Right atrium auricular region (tissue), 2 donors: ENCODE measurements at regions not wholly inside any gene's neighbourhood (a gene's known extent, or its start where the extent isn't known, plus 50 kb on each side); places are given as distances from the start of the nearest gene placed in this dataset.
A peak's percentile ranks its signal among the peaks of the same experiment; 100 is the strongest.

Experiments used
- DNase-seq: peaks from one replicate; pipeline ENCODE4 v3.0.0-alpha.2; 2019; ENCODE audit warnings: low spot score
- H3K27ac ChIP-seq, 2 donors: fragments of 200-600 bp; sonication (generic); 1 replicate in 1 of 2; 2 replicates in 1 of 2; pipeline ENCODE4 v1.5.1; 2016 to 2019
- H3K27me3 ChIP-seq, 2 donors: fragments of 200-600 bp; sonication (generic); one replicate each; pipeline versions ENCODE4 v1.5.1 to v1.6.0; 2017 to 2019
- H3K36me3 ChIP-seq: fragments of 200-600 bp; sonication (generic); one replicate; pipeline ENCODE4 v1.5.1; 2016
- H3K4me1 ChIP-seq, 2 donors: fragments of 200-600 bp; sonication (generic); one replicate each; pipeline versions ENCODE4 v1.5.1 to v1.6.0; 2017 to 2019
- H3K4me3 ChIP-seq, 2 donors: fragments of 200-600 bp; sonication (generic); 1 replicate in 1 of 2; 2 replicates in 1 of 2; pipeline ENCODE4 v1.5.1; 2017 to 2019; ENCODE audit warnings: mild to moderate bottlenecking in 1 of 2, moderate library complexity in 1 of 2
- H3K9me3 ChIP-seq, 2 donors: fragments of 200-600 bp; sonication (generic); one replicate each; pipeline ENCODE4 v1.5.1; 2019
- CTCF ChIP-seq, 2 donors: fragments of 200-600 bp; sonication (generic); IDR thresholded peaks; one replicate each; pipeline ENCODE4 v1.5.1; 2019; ENCODE audit warnings: antibody characterized with exemption in 2 of 2

- Histone ChIP-seq H3K36me3 (no peaks in the 10 kb centered on the region), H3K4me3 (no peak overlapping the region), H3K27ac (no peak overlapping the region), H3K9me3 (peaks cover 0 to 4% of the 10 kb centered on the region in 2 donors), H3K4me1 (no peaks in the 10 kb centered on the region), H3K27me3 (no peaks in the 10 kb centered on the region)
- TF ChIP-seq CTCF (IDR thresholded peaks at IDR 0.05) = no peak
- no peak for DNase-seq
These were observed 394.9 kb upstream of the RGS17 start for GRCh38 chr6:153525998-153526397.

GRCh38 chr6:153523390-153523789, 392.3 kb upstream of the RGS17 start:
- H3K9me3 ChIP-seq = peaks cover 0 to 9% of the 10 kb centered on the region in 2 donors
- no peak overlapping the region for H3K27ac ChIP-seq
- H3K36me3 ChIP-seq = no peaks in the 10 kb centered on the region
- DNase-seq = no peak
- no peak for TF ChIP-seq CTCF (IDR thresholded peaks at IDR 0.05)
- H3K27me3 ChIP-seq = no peaks in the 10 kb centered on the region
- H3K4me3 ChIP-seq = no peak overlapping the region
- H3K4me1 ChIP-seq = no peaks in the 10 kb centered on the region

- Histone ChIP-seq H3K27me3 (no peaks in the 10 kb centered on the region), H3K4me3 (no peak overlapping the region), H3K4me1 (no peaks in the 10 kb centered on the region), H3K36me3 (no peaks in the 10 kb centered on the region), H3K9me3 (no peaks in the 10 kb centered on the region), H3K27ac (no peak overlapping the region)
- DNase-seq = no peak
- peak; percentile 48 to 72 for TF ChIP-seq CTCF (IDR thresholded peaks at IDR 0.05)
These were observed 380.9 kb upstream of the RGS17 start for GRCh38 chr6:153511896-153512496.

- Histone ChIP-seq H3K9me3 (no peaks in the 10 kb centered on the region), H3K36me3 (no peaks in the 10 kb centered on the region), H3K27ac (no peak overlapping the region), H3K4me1 (no peaks in the 10 kb centered on the region), H3K27me3 (no peaks in the 10 kb centered on the region), H3K4me3 (no peak overlapping the region)
- no peak for TF ChIP-seq CTCF (IDR thresholded peaks at IDR 0.05)
- DNase-seq = no peak
These were observed 372.7 kb upstream of the RGS17 start for GRCh38 chr6:153503810-153504209.

- Histone ChIP-seq H3K4me3 (no peak overlapping the region), H3K4me1 (no peaks in the 10 kb centered on the region), H3K36me3 (no peaks in the 10 kb centered on the region), H3K27me3 (no peaks in the 10 kb centered on the region), H3K9me3 (peaks cover 0 to 5% of the 10 kb centered on the region in 2 donors), H3K27ac (no peak overlapping the region)
- no peak for TF ChIP-seq CTCF (IDR thresholded peaks at IDR 0.05)
- DNase-seq = no peak
These were observed 362.4 kb upstream of the RGS17 start for GRCh38 chr6:153493501-153493900.

GRCh38 chr6:153489479-153489878, 358.4 kb upstream of the RGS17 start:
- Histone ChIP-seq H3K27ac (no peak overlapping the region), H3K4me1 (no peaks in the 10 kb centered on the region), H3K27me3 (no peaks in the 10 kb centered on the region), H3K36me3 (no peaks in the 10 kb centered on the region), H3K4me3 (no peak overlapping the region), H3K9me3 (peaks cover 0 to 16% of the 10 kb centered on the region in 2 donors)
- no peak for DNase-seq
- no peak for TF ChIP-seq CTCF (IDR thresholded peaks at IDR 0.05)
